SK-N-MC (cell line): ENCODE measurements at regions not wholly inside any gene's neighbourhood (a gene's known extent, or its start where the extent isn't known, plus 50 kb on each side); places are given as distances from the start of the nearest gene placed in this dataset.
"Not testable (repeated sequence)": the region's sequence is repeated elsewhere in the genome, so short reads cannot be mapped to it uniquely, and the experiment has no call there.

Experiments
- DNase-seq: peaks from one replicate; pipeline ENCODE4 v3.0.0-alpha.2; 2011; ENCODE audit warnings: low read depth, low spot score
- H3K27ac ChIP-seq: fragments of 200-600 bp; sonication (generic); 2 replicates; pipeline ENCODE4 v1.5.1; 2016; ENCODE audit warnings: mixed run types
- H3K36me3 ChIP-seq: fragments of 200-600 bp; sonication (generic); 2 replicates; pipeline ENCODE4 v1.6.1; 2017; ENCODE audit warnings: antibody characterized with exemption, low read length, mixed read lengths; ENCODE audit not compliant: insufficient read depth
- H3K4me3 ChIP-seq: fragments of 200-600 bp; sonication (generic); 2 replicates; pipeline ENCODE4 v1.5.1; 2016
- H3K9ac ChIP-seq: fragments of 200-600 bp; sonication (generic); 2 replicates; pipeline ENCODE4 v1.8.0; 2017; ENCODE audit warnings: mixed run types, mixed read lengths; ENCODE audit not compliant: insufficient read length
- H3K9me3 ChIP-seq: fragments of 200-600 bp; sonication (generic); 2 replicates; pipeline ENCODE4 v1.6.1; 2017; ENCODE audit warnings: low read depth, mild to moderate bottlenecking, antibody characterized with exemption, low read length, moderate library complexity, mixed read lengths

DNA sequence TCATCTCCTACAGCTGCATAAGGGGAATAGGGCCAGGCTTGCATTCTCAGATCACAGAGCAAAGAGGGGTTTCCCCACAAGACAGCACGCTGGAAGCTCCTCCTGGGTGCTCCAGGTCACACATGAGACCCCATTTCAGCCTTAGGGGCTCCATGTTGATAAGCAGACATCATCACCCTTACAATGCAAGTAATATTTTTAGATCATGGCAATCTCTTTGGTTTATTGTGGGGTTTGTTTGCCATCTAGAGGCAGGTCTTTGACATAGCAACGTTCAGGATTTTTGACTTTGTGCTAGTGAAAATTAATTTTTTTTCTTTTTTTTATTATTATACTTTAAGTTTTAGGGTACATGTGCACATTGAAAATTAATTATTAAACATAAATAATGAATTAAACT, 539.8 kb downstream of the RPIA start:
- not testable (repeated sequence) for DNase-seq, H3K27ac ChIP-seq, H3K4me3 ChIP-seq, H3K9me3 ChIP-seq, H3K36me3 ChIP-seq, H3K9ac ChIP-seq

DNA sequence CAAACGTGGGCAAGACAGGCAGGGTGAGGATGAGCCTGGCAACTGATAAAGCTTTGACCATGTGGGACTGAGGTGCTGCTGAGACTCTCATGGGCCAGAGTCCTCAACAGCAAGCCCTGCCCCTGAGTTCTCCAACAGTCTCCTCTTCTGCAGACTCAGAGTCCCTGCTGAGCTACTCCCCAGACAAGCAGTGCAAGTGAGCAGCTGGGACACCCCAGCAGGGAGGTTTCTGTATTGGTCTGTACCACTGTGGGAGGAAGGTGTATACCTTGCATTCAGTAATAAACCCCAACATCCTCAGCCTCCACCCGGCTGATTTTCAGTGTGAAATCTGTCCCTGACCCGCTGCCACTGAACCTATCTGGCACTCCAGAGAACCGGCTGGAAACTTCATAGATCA, 542.5 kb downstream of the RPIA start:
- H3K27ac ChIP-seq, H3K9me3 ChIP-seq, H3K9ac ChIP-seq, DNase-seq, H3K4me3 ChIP-seq, H3K36me3 ChIP-seq: not testable (repeated sequence)

- H3K9ac ChIP-seq, DNase-seq, H3K27ac ChIP-seq, H3K4me3 ChIP-seq, H3K36me3 ChIP-seq, H3K9me3 ChIP-seq: not testable (repeated sequence)
These were observed 543.5 kb downstream of the RPIA start for GRCh38 chr2:89234818-89235466.

DNA sequence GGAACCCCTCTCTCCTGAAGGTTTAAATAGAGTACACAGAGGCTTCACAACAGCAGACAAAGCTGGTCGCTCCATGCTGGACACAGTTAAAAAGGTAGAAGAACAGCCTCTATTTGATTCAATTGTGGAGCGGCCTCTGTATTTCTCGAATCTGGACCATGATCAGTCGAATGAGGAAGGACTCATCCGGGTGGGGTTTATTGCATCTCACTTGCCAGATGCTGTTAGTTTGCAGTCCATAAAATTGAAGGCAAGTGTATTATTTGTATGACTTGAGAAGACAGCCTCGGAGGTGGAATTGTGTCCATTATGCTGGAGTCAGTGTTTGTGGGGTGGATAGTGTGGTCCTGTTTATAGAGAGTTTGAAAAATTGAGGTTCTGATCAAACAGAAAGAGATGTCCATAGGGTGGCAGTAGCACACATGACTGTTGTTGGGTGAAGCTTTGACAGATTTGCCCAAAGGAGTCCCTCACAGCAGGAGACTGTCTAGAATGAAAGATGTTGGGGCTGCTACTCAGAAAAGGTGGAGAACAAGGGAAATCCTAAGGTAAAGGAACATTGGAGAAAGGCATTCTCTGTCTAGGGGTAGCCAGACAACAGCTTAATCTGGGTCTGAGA, 545.5 kb downstream of the RPIA start:
- not testable (repeated sequence) for H3K4me3 ChIP-seq, H3K27ac ChIP-seq, H3K9ac ChIP-seq, H3K9me3 ChIP-seq, DNase-seq, H3K36me3 ChIP-seq

- not testable (repeated sequence) for H3K9ac ChIP-seq, H3K27ac ChIP-seq, H3K9me3 ChIP-seq, DNase-seq, H3K36me3 ChIP-seq, H3K4me3 ChIP-seq
These were observed 546.3 kb downstream of the RPIA start for GRCh38 chr2:89237783-89238182.

DNA sequence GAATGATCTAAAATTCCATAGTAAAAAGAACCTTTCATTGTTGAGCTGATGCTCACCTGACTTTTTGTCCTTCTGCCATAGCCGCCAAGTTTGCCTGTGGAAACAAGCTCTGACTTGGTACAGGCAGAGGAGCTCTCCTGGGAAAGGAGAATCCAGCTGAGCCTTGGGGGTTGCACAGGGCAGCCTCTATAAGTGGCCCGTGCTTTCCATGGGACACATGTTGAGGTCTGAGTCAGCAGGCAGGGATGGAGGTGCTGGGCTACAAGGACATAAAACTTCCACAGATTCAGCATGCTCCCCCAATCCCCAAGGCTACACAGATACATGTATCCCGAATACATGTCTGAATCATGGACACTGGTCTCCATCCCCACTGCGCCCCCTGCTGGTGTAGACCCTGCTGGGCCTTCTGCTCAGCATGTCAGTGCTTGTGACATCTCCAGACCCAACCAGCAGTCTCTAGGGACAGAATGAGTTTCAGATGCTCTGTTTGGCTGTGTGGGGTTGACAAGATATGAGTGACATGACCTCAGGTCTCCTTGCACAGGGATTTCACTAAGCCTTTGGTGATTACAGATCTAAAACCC, 551.7 kb downstream of the RPIA start:
- H3K9ac ChIP-seq, H3K4me3 ChIP-seq, H3K27ac ChIP-seq, H3K9me3 ChIP-seq, DNase-seq, H3K36me3 ChIP-seq: not testable (repeated sequence)

DNA sequence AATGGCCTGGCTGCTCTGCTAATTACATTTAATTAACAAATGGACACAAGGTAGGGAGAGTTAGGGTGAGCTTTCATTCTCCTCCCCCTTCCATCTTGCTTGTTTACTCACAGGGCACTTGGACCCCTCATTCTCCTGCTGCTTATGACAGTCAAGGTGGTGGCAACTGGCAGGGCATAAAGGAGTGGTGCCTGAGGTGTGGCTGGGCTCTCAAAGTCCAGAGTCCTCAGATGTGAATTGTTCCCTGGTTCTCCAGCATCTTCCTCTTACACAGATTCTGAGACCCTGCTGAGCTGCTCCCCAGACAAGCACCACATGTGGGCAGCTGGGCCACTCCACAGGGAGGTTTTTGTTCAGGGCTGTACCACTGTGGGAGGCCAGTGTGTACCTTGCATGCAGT, 552.9 kb downstream of the RPIA start:
- H3K9me3 ChIP-seq, DNase-seq, H3K36me3 ChIP-seq, H3K9ac ChIP-seq, H3K27ac ChIP-seq, H3K4me3 ChIP-seq: not testable (repeated sequence)

DNA sequence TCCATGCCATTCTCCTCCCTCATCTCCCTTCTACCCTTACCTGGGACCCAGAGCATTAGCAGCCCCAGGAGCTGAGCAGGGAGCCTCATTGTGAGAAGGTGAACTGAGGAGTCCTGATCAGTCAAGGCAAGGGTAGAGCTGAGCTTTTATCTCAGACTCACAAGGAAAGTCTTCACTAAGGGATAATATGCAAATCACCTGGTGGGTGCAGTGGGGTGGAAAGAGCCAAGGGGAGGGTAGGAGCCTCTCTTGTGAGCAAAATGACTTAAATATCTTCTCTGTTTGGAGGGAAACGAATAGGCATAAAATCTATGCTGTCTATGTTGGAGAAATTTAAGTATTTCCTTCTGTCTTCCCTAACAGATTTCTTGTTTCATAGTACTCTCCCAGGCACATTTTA, 554.0 kb downstream of the RPIA start:
- DNase-seq: not testable (repeated sequence)

DNA sequence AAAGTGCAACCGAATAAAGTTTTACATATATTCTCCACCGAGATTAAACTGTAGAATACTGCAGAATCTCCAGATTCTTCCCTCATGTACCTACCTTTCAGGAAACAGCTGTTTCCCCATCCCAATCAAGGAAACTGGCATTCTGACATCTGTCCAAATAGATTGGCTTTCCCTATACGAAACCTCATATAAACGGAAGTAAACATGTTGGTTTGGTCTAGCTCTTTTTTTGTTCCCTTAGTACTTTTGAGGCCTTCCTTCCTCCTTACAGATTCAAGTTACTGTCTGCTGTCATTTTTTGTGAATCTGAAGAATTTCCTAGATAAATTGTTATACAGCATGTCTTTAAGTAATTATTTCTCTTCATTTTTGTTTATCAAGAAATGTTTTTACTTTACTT, 554.6 kb downstream of the RPIA start:
- H3K36me3 ChIP-seq, DNase-seq, H3K4me3 ChIP-seq, H3K9me3 ChIP-seq, H3K27ac ChIP-seq, H3K9ac ChIP-seq: not testable (repeated sequence)

More for the DNA sequence above, 554.0 kb downstream of the RPIA start:
- H3K9ac ChIP-seq, H3K4me3 ChIP-seq, H3K36me3 ChIP-seq, H3K9me3 ChIP-seq, H3K27ac ChIP-seq: not testable (repeated sequence)

DNA sequence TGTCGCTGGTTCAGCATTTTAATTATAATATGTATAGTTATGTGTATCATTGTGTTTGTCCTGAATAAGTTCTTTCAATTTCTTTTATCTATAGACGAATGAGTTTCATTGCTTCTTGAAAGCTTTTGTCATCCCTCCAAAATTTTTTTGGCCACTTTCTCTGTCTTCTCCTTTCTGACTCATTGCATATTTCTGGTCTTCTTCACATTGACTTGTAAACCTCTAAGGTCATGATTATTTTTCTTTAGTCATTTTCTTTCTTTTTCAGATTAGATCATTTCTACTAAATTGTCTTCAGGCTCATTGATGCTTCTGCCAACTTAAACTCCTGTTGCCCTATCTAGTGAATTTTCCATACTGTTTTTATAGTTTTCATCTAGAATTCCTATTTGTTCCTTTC, 555.1 kb downstream of the RPIA start:
- H3K4me3 ChIP-seq, H3K36me3 ChIP-seq, H3K9me3 ChIP-seq, DNase-seq, H3K27ac ChIP-seq, H3K9ac ChIP-seq: not testable (repeated sequence)

GRCh38 chr2:89255013-89255412, 563.5 kb downstream of the RPIA start:
- not testable (repeated sequence) for H3K4me3 ChIP-seq, DNase-seq

DNA sequence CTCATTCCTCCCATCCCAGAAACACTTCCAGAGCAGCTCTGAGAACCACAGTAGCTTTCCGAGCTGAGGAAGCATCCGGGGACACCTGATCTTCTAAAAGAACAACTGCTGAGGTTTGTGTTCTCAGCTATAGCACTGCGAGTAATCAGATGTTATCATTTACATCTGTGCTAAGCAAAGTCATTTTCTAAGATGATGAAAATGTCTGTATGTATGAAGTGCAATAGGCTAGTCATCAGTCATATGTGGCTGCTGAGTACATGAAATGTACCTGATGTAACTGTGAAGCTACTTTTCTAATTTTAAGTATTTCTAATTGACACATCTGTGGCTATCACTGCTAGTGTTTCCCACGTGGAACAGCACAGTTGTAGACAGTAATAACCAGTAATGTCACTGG, 582.0 kb downstream of the RPIA start:
- not testable (repeated sequence) for H3K36me3 ChIP-seq

More at GRCh38 chr2:89255013-89255412, 563.5 kb downstream of the RPIA start:
- H3K9me3 ChIP-seq, H3K36me3 ChIP-seq, H3K27ac ChIP-seq, H3K9ac ChIP-seq: not testable (repeated sequence)

GRCh38 chr2:89280536-89280935, 589.1 kb downstream of the RPIA start:
- not testable (repeated sequence) for H3K36me3 ChIP-seq, H3K4me3 ChIP-seq, H3K9me3 ChIP-seq, H3K27ac ChIP-seq, DNase-seq, H3K9ac ChIP-seq

More for the DNA sequence above, 582.0 kb downstream of the RPIA start:
- H3K27ac ChIP-seq, H3K9ac ChIP-seq, H3K9me3 ChIP-seq, DNase-seq, H3K4me3 ChIP-seq: not testable (repeated sequence)

- not testable (repeated sequence) for H3K4me3 ChIP-seq, H3K27ac ChIP-seq, DNase-seq, H3K9me3 ChIP-seq, H3K36me3 ChIP-seq, H3K9ac ChIP-seq
These were observed 595.1 kb downstream of the RPIA start for GRCh38 chr2:89286448-89287080.
